DMS 273 treated with DMSO at 0.1 percent for 48 hours (cell line): ENCODE measurements at regions not wholly inside any gene's neighbourhood (a gene's known extent, or its start where the extent isn't known, plus 50 kb on each side); places are given as distances from the start of the nearest gene placed in this dataset.

Experiments used
- DNase-seq: peaks from one replicate; lab custom pipeline; 2025; lab: John Stamatoyannopoulos, UW

- DNase-seq, result no peak
Measured at GRCh38 chr2:128401680-128402079, 83.0 kb upstream of the HS6ST1 start.

GRCh38 chr2:128402911-128403670, 84.4 kb upstream of the HS6ST1 start:
- no peak for DNase-seq

- no peak for DNase-seq
Measured at GRCh38 chr2:128403814-128404708, 85.4 kb upstream of the HS6ST1 start.

GRCh38 chr2:128404709-128405466, 86.2 kb upstream of the HS6ST1 start:
- DNase-seq, result no peak

GRCh38 chr2:128405467-128405900, 86.8 kb upstream of the HS6ST1 start:
- DNase-seq, result no peak

GRCh38 chr2:128405981-128406613, 87.4 kb upstream of the HS6ST1 start:
- DNase-seq, result no peak

- DNase-seq, result no peak
Measured at GRCh38 chr2:128406736-128407554, 88.3 kb upstream of the HS6ST1 start.

GRCh38 chr2:128408349-128409305, 90.0 kb upstream of the HS6ST1 start:
- no peak for DNase-seq

GRCh38 chr2:128409326-128410034, 90.8 kb upstream of the HS6ST1 start:
- no peak for DNase-seq

GRCh38 chr2:128410035-128410757, 91.5 kb upstream of the HS6ST1 start:
- no peak for DNase-seq

- DNase-seq, result no peak
Measured at GRCh38 chr2:128410758-128411215, 92.1 kb upstream of the HS6ST1 start.

- no peak for DNase-seq
Measured at GRCh38 chr2:128411431-128411830, 92.8 kb upstream of the HS6ST1 start.

GRCh38 chr2:128412181-128412871, 93.7 kb upstream of the HS6ST1 start:
- no peak for DNase-seq

- DNase-seq, result no peak
Measured at GRCh38 chr2:128413014-128413717, 94.5 kb upstream of the HS6ST1 start.

- DNase-seq, result peak; percentile 19
Measured at GRCh38 chr2:128413718-128414341, 95.2 kb upstream of the HS6ST1 start.

GRCh38 chr2:128414351-128414750, 95.7 kb upstream of the HS6ST1 start:
- no peak for DNase-seq
